ENCODE measurements at regions not wholly inside any gene's neighbourhood (a gene's known extent, or its start where the extent isn't known, plus 50 kb on each side); places are given as distances from the start of the nearest gene placed in this dataset.

- Mint-ChIP-seq H3K4me3 (ENCODE audit: unreplicated experiment) (no peak overlapping the region), H3K9me3 (ENCODE audit: unreplicated experiment) (no peaks in the 10 kb centered on the region), H3K27ac (ENCODE audit: unreplicated experiment) (no peak overlapping the region), H3K36me3 (ENCODE audit: unreplicated experiment) (peaks cover 10% of the 10 kb centered on the region), H3K4me1 (ENCODE audit: unreplicated experiment) (peaks cover 8% of the 10 kb centered on the region), H3K27me3 (ENCODE audit: unreplicated experiment) (no peaks in the 10 kb centered on the region)
- no peak for DNase-seq (ENCODE audit: extremely low spot score, unreplicated experiment)
- TF ChIP-seq, protein P1, sequence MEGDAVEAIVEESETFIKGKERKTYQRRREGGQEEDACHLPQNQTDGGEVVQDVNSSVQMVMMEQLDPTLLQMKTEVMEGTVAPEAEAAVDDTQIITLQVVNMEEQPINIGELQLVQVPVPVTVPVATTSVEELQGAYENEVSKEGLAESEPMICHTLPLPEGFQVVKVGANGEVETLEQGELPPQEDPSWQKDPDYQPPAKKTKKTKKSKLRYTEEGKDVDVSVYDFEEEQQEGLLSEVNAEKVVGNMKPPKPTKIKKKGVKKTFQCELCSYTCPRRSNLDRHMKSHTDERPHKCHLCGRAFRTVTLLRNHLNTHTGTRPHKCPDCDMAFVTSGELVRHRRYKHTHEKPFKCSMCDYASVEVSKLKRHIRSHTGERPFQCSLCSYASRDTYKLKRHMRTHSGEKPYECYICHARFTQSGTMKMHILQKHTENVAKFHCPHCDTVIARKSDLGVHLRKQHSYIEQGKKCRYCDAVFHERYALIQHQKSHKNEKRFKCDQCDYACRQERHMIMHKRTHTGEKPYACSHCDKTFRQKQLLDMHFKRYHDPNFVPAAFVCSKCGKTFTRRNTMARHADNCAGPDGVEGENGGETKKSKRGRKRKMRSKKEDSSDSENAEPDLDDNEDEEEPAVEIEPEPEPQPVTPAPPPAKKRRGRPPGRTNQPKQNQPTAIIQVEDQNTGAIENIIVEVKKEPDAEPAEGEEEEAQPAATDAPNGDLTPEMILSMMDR (IDR thresholded peaks at IDR 0.05) = no peak
Observed at GRCh38 chr17:63364944-63365343, 81.2 kb downstream of the CYB561 start.

GRCh38 chr17:63365366-63366240 is 80.5 kb downstream of the CYB561 start:
- Mint-ChIP-seq H3K27ac (ENCODE audit: unreplicated experiment) (no peak overlapping the region), H3K4me1 (ENCODE audit: unreplicated experiment) (peaks cover 8% of the 10 kb centered on the region), H3K9me3 (ENCODE audit: unreplicated experiment) (no peaks in the 10 kb centered on the region), H3K27me3 (ENCODE audit: unreplicated experiment) (no peaks in the 10 kb centered on the region), H3K36me3 (ENCODE audit: unreplicated experiment) (peaks cover 13% of the 10 kb centered on the region), H3K4me3 (ENCODE audit: unreplicated experiment) (no peak overlapping the region)
- TF ChIP-seq, protein P1 (IDR thresholded peaks at IDR 0.05) = no peak
- no peak for DNase-seq (ENCODE audit: extremely low spot score, unreplicated experiment)

- Mint-ChIP-seq H3K36me3 (ENCODE audit: unreplicated experiment) (peaks cover 9% of the 10 kb centered on the region), H3K4me3 (ENCODE audit: unreplicated experiment) (no peak overlapping the region), H3K9me3 (ENCODE audit: unreplicated experiment) (no peaks in the 10 kb centered on the region), H3K27me3 (ENCODE audit: unreplicated experiment) (no peaks in the 10 kb centered on the region), H3K27ac (ENCODE audit: unreplicated experiment) (no peak overlapping the region), H3K4me1 (ENCODE audit: unreplicated experiment) (peaks cover 6% of the 10 kb centered on the region)
- no peak for DNase-seq (ENCODE audit: extremely low spot score, unreplicated experiment)
- TF ChIP-seq, protein P1 (IDR thresholded peaks at IDR 0.05) = no peak
Observed at GRCh38 chr17:63366241-63366566, 79.9 kb downstream of the CYB561 start.

DNA sequence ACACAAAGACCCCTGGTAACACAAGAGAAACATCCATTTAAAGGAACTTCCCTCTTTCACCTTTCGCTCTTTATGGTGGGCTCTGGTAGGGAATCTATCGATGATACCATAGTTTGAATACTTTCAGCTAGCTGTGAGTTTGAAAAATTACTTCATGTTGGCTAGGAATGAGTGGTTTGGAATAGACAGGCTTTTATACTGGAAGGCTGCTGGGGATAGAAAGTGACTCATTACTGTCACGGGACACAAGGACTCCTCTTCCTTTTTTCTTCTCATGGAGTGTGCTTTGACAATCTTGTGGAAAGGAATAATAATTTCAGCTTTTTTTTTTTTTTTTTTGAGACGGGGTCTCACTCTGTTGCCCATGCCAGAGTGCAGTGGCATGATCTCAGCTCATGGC is 76.9 kb downstream of the CYB561 start:
- Mint-ChIP-seq H3K36me3 (ENCODE audit: unreplicated experiment) (peaks cover 7% of the 10 kb centered on the region), H3K27me3 (ENCODE audit: unreplicated experiment) (no peaks in the 10 kb centered on the region), H3K4me3 (ENCODE audit: unreplicated experiment) (no peak overlapping the region), H3K4me1 (ENCODE audit: unreplicated experiment) (peaks cover 6% of the 10 kb centered on the region), H3K9me3 (ENCODE audit: unreplicated experiment) (no peaks in the 10 kb centered on the region), H3K27ac (ENCODE audit: unreplicated experiment) (no peak overlapping the region)
- TF ChIP-seq, protein P1 (IDR thresholded peaks at IDR 0.05) = no peak
- DNase-seq (ENCODE audit: extremely low spot score, unreplicated experiment) = no peak

GRCh38 chr17:63370696-63371095 is 75.4 kb downstream of the CYB561 start:
- no peak overlapping the region for H3K27ac Mint-ChIP-seq (ENCODE audit: unreplicated experiment)
- no peaks in the 10 kb centered on the region for H3K27me3 Mint-ChIP-seq (ENCODE audit: unreplicated experiment)
- no peak overlapping the region for H3K4me3 Mint-ChIP-seq (ENCODE audit: unreplicated experiment)
- H3K36me3 Mint-ChIP-seq (ENCODE audit: unreplicated experiment) = peaks cover 9% of the 10 kb centered on the region
- DNase-seq (ENCODE audit: extremely low spot score, unreplicated experiment) = no peak
- TF ChIP-seq, protein P1 (IDR thresholded peaks at IDR 0.05) = no peak
- H3K4me1 Mint-ChIP-seq (ENCODE audit: unreplicated experiment) = peaks cover 2% of the 10 kb centered on the region
- H3K9me3 Mint-ChIP-seq (ENCODE audit: unreplicated experiment) = no peaks in the 10 kb centered on the region
